ENCODE measurements at regions not wholly inside any gene's neighbourhood (a gene's known extent, or its start where the extent isn't known, plus 50 kb on each side); places are given as distances from the start of the nearest gene placed in this dataset.
A peak's percentile ranks its signal among the peaks of the same experiment; 100 is the strongest.
"Not testable (repeated sequence)": the region's sequence is repeated elsewhere in the genome, so short reads cannot be mapped to it uniquely, and the experiment has no call there.

DNA sequence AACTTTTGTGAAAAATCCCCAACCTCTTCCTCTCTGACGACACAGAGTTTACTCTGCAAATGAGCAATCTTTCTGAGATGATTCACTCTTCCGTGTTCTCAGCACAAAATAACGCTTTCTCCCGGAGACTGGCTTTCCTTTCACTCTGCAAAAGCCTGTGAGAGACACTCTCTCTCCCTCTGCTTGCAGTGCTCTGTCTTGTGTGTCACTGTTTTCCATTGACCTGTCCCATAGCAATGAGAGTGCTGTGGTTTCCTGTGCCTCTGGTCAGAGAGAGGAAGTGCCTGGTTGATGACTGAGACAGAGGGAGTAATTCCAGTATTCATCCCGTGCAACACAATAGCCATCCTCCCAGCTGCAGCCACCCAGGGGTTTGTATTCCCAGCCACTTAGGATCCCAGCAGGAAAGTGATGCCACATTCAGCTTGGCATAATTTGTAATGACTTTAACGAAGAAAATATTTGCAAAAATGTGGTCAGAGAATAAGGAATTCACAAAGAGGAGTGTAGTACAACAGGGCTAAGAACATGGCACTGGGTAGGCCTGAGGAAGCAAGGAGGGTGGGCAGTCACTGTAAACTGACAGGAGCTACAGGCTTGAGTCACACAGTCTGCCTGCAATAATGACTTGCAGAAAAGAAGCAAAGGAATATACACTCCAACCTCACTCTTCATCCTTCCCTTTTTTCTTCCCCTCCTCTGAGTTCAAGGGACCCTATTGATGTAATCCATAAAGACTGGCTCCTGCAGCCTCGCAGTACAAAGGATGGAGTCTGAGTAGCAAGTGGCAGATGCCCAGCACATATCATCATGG, 463.5 kb upstream of the RGMB start:
- DNase-seq (ENCODE audit: low read depth) = peak; percentile 98

DNA sequence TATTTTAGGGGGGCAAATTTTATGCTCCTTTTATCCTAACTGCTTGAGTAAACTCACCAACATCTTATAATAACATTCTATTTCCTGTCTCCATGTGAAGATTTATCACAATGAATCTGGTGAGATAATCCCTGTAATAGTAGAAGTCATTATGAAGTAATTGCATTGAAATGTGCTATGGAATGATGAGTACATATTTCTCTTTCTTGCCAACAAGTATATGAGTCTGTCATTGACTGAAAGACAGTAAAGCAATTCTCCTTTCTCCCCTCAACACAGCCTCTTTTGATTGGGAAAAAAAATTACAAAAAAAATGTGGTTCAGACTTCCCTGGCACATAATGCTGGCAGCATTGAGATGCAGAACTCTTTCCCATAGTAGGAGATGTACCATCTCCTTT, 459.2 kb upstream of the RGMB start:
- peak; percentile 67 for DNase-seq (ENCODE audit: low read depth)

DNA sequence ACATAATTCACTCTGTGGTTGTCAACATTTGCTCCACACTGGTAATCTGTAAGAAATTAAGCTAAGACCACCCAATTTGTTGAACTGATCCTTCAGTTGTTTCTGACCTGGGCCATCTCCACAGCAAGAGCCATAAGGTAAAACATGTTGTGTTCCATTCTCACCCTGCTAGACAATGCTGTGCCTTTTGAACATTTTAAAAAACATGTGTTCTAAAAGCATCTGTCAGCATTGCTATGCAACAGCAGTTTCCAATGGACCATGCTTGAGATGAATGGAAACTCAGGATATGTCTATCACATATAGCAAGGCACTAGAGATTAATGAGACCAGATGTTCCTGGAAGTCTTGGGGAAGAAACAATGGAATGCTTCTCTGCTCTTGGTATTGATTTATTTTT, 455.1 kb upstream of the RGMB start:
- no peak for DNase-seq (ENCODE audit: low read depth)

DNA sequence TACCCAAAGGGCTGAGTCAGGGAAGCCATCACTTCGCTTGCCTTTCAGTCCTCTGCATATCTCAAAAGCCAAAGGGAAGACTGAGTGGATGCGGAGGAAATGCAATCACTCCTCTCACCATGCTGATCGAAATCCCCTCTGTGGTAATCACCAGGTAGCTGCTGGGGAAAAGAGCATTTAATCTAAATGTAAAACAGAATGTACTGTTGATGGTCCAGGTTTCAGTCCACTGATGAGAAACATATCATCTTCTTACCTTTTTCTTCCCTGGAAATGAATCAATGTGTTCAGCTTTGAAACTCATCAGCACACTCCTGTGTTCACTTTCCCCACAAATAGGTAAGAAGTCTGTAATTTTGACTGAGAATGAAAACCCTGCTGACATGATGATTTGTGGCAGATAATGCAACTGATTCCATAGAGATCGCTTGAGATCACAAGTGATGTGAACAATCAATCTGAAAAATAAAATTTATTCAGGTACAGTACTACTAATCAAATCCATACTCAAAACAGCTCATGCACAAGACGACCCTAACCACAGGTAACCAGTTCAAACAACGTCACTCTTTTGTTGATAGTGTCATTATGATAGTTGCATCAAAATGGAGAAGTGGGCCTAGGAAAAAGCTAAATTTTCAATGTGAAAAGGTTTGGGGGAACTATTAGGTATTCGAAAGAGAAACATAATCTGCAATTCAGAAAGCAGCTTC, 454.0 kb upstream of the RGMB start:
- no peak for DNase-seq (ENCODE audit: low read depth)

DNA sequence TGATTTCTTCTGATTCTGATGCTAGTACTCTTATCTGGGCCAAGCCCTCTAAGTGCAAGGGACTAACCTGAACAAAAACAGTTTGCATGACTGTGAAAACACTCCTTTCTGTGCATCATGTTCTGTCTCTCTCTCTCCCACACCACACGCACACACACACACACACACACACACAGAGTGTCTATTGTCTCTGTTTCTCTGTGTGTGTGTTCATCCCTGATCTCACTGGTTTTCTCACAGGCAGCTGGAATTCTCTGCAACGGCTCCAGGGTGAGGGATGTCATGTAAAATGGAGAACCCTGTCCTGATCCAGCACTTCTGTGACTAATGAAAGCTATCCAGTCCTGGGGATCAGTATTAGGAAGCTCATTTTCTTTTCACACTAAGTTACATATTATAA, 453.1 kb upstream of the RGMB start:
- no peak for DNase-seq (ENCODE audit: low read depth)

DNA sequence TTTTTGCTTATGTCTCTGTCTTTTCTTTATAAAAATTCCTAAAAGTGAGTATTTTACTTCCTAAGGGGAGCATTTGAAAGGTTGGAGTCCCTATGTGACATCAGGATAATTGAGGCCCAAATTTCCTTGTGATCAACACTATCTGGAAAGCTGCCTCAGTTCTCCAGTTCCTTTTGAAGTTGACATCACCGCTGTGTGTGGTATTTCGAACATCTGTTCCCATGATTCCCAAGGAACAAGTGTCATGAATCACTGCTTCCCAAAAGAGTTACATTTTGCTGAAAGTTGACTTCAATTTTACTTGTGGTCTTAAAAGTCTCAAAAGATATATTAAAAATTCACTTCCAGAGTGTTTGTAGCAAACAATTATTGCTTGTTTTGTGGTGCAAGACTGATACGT, 452.1 kb upstream of the RGMB start:
- no peak for DNase-seq (ENCODE audit: low read depth)

DNA sequence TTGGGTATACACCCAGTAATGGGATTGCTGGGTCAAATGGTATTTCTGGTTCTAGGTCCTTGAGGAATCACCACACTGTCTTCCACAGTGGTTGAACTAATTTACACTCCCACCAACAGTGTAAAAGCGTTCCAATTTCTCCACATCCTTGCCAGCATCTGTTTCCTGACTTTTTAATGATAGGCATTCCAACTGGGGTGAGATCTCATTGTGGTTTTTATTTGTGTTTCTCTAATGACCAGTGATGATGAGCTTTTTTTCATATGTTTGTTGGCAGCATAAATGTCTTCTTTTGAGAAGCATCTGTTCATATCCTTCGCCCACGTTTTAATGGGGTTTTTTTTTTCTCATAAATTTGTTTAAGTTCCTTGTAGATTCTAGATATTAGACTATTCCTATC, 448.3 kb upstream of the RGMB start:
- DNase-seq (ENCODE audit: low read depth) = not testable (repeated sequence)

DNA sequence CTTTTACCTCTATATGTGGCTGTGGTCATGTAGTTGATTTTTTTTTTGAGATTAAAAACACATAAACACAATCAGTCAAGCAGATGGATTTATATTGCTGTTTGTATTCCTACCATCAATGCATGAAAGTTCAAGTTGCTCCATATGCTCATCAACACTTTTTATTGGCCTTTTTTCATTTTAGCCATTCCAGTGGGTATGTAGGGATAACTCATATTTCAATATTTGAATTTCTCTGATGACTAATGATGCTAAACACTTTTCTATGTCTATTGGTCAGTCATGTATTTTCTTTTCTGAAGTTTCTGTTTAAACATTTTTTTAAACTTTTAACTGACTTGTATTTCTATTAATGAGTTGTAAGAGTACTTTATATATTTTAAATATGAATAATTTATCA, 445.4 kb upstream of the RGMB start:
- DNase-seq (ENCODE audit: low read depth) = no peak

DNA sequence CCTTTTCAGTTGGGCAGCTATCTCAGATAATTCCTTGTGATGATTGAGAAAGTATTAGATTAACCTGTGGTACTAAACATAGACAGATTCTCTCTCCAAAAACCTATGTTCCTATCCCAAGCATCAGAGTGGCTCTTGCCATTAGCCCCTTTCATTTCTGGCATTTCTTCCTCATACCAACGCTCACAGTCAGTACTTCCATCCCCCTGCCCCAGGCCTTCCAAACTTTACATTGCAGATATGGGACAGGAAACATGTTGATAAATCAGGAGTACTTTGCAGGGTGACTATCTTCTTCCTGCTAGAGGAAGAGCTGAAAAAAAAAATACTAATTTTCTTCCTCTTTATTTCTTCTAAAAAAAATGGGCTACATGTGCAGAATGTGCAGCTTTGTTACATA, 442.6 kb upstream of the RGMB start:
- no peak for DNase-seq (ENCODE audit: low read depth)

DNA sequence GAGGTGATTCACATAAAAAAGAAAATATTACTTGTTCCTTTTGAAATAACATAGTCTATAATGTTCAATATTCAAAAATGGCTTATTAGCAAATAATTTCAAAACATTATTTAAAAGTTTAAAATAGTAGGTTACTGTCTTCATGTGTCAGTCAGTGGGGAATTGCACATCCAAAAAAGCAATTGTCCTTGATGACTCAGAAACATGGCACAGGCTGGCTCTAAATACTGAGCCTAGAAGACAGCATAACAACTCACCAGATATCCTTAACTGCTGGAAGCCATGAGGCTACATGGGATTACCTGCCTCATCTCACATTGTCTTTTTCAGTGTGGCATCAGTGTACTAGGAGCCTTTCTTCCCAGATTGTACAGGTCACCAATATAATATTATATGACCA, 439.5 kb upstream of the RGMB start:
- DNase-seq (ENCODE audit: low read depth) = no peak

DNA sequence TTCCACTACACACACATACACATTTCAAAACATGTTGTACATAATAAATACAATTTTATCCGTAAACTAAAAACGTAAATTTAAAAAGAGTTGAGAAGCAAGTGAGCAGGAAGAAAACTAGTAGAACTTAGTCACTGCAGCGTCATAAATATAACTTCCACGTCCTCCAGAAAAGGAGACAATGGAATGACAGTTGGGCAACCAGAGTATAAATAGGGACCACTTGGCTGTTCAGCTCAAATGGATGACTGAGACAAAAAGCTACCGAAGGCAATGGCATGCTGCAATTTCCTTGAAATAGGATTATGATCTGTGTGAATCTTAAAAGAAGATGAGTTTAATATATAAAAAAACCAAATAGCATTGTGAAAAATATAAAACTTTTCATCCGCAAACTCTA, 438.5 kb upstream of the RGMB start:
- no peak for DNase-seq (ENCODE audit: low read depth)

DNA sequence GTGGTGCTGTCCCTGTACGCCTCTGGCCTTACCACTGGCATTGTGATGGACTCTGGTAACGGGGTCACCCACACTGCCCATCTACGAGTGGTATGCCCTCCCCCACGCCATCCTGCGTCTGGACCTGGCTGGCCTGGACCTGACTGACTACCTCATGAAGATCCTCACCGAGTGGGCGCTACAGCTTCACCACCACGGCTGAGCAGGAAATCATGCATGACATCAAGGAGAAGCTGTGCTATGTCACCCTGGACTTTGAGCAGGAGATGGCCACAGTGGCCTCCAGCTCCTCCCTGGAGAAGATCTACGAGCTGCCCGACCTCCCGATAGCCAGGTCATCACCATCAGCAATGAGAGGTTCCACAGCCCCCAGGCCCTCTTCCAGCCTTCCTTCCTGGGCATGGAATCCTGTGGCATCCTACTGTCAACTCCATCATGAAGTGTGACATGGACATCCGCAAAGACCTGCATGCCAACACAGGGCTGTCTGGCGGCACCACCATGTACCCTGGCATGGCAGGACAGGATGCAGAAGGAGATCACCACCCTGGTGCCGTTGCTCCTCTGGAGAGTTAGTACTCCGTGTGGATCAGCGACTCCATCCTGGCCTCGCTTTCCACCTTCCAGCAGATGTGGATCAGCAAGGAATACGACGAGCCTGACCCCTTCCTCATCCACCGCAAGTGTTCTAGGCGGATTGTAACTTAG, 434.2 kb upstream of the RGMB start:
- no peak for DNase-seq (ENCODE audit: low read depth)

DNA sequence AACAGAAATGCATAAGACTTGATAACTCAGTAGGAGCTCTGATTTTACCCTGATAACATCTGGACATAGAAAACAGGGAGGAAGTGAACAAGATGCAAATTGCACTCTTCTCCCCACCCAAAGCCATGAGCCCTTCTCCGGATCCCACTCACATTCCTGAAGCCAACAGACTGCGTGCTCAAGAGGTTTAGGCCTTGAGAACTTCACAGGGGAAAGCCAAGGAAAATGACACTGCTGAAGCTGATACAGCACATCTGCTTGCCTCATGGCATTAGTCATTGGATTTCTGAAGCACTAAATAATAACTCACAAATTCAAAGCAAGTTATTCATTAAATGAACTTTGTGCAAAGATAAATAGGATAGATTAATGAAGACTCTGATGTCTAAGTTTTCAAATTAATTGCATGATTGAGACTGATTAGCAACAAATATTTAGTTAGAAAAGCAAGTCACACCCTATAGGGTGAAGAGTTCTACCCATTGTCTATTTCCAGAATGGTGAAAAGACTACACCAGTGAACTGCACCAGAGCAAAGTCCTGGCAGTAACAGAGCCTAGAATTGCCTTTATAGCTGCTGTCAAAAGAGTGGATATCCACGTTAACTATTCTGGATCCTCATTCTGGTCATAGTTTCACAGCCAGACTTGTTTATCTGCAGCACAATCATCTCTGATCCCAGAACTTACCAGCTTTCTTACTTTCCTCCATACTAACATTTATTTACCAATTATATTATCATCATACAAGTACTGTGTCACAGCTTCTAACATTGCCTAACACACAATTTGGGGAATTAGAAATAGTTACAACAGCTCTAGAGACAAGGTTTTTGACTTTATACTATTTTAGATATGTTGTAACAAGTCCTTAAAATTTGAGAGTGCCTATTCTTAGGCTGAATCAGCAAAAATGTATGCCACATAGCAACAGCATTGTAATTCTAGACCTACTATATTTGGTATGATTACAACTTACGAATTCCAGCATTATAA, 432.1 kb upstream of the RGMB start:
- DNase-seq (ENCODE audit: low read depth) = peak; percentile 94

DNA sequence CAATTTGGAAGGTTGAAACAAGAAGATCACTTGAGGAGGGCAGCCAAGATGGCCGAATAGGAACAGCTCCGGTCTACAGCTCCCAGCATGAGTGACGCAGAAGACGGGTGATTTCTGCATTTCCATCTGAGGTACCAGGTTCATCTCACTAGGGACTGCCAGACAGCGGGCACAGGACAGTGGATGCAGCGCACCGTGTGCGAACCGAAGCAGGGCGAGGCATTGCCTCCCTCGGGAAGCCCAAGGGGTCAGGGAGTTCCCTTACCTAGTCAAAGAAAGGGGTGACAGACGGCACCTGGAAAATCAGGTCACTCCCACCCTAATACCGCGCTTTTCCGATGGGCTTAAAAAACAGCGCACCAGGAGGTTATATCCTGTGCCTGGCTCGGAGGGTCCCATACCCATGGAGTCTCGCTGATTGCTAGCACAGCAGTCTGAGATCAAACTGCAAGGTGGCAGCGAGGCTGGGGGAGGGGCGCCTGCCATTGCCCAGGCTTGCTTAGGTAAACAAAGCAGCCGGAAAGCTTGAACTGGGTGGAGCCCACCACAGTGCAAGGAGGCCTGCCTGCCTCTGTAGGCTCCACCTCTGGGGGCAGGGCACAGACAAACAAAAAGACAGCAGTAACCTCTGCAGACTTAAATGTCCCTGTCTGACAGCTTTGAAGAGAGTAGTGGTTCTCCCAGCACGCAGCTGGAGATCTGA, 430.4 kb upstream of the RGMB start:
- not testable (repeated sequence) for DNase-seq (ENCODE audit: low read depth)

DNA sequence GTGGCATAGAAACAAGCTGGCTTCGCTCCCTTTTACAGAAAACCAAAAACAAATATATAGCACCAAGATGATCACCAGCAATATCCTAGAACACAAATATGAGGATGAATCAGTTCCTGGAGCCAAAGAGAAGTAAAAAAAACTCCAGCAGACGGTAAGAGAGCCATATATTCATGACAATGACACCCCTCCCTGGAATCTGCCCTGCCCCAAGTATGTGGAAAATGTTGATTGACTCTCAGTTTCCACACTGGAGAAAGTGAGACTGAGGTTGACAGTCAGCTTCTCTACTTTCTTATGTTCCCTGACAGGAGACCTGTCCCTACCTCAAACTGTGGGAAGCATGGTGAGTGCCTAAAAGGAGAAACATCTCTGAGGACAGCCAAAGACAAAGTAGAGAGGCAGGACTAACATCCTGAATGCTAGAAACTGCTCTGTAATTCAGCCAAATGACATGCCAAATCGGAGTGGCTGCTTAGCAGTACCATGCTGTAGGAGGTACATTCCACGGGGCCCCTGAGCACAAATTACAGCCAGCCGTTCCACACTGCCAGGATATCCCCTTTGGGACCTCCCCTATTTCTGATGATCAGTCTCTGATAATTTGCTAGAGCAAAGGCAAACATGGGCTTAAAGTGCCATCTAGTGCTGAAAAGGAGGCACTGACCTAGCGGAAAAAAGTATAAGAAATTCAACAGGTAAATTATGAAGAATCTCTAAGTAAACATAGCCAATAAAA, 424.0 kb upstream of the RGMB start:
- peak; percentile 69 for DNase-seq (ENCODE audit: low read depth)

DNA sequence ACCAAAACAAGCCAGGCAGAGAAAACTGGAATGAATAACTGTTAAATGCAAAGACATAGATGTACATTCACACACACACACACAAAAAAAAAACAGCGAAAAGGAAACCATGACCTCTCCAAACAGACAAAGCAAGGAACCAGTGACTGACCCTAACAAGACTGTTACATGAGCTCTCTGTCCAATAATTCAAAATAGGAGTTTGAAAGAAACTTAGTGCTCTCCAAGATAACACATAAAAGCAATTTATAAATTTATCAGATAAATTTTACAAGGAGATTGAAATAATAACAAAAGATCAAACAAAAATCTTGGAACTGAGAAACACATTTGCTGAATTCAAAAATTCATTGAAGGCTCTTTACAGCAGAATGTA, 423.5 kb upstream of the RGMB start:
- DNase-seq (ENCODE audit: low read depth) = no peak

DNA sequence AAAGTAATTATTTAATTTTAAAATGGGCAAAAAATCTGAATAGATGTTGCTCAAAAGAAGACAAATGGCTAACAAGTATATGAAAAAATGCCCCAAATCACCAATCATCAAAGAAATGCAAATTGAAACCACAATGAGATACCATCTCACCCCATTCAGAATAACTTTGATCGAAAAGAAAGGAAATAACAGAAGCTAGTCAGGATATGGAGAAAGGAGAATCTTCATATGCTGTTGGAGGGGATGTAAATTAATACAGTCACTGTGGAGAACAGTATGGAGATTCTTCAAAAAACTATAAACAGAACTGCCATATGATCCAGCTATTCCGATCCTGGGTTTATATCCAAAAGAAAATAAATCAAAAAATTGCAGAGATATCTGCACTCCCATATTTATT, 418.5 kb upstream of the RGMB start:
- DNase-seq (ENCODE audit: low read depth) = no peak

DNA sequence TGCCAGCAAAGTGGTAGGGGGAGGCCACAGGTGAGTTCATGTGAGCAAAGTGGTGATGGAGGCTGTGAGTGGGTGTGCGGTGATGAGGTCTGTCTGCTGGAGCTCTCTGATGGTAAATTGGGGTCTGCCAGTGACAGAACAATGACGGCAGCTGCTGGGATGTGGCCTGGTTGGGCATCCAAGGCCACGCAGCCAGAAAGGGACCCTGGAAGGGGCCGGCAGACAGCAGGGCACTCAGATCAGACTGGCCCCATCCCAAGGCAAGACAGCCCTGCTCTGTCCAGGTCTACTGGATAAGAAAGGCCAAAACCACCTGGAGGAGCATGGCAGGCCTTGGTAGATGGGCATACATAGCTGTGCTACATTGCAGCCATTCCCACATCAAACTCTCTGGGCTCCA, 412.9 kb upstream of the RGMB start:
- no peak for DNase-seq (ENCODE audit: low read depth)

DNA sequence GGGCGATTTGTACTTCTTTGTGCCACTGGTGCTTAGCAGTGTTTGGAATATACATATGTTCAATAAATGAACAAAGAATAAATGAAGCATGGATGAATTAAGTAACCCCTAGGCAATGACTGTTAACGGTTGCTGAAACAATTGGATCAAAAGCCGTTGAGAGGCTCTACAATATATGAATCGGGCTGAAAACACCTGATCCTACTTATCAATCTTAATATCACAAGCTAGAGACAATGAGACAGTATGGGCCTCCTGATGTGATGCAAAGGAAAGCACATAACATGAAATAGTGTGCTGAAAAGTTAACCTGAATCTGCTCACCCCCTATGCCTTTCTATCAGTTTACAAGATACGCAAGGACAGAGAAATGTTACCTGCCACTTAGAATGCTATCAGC, 410.3 kb upstream of the RGMB start:
- no peak for DNase-seq (ENCODE audit: low read depth)

DNA sequence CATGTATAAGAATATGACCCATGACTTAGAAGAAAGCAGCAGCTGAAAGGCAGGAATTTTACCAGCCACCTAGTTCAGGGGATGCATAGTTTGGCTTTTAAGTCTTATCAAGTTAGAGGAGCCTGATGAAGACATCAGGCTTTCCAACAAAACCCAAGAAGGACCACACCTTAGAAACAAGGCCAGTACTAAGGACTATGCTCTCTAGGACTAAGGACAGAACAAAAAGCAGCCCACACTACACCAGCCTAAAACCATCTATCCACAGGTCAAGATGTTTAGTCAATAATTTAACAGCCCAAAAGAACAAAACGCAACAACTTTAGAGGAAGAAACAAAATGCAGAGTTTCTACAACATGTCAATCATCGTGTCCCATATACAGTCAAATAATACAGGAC, 408.9 kb upstream of the RGMB start:
- DNase-seq (ENCODE audit: low read depth) = no peak

DNA sequence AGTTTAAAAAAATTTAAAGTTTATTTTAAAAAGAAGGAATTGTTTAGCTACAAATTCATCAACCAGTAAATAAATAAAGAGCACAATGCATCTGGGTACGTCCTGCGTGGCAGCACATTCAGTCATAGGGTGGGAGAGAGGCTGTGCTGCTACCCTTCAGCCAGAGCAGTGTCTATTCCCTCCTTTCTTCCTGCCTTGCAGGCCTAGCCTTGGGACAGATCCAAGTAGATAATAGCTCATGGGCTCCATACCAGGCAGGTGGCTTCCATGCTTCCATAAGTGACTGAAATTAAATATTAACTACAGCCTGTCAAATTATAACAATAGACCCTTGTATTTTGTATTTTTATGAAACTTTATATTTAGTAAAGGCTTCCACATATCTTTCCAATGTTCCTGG, 408.3 kb upstream of the RGMB start:
- DNase-seq (ENCODE audit: low read depth) = no peak

All from GM04504 (cell line).